ENCODE measurements at regions not wholly inside any gene's neighbourhood (a gene's known extent, or its start where the extent isn't known, plus 50 kb on each side); places are given as distances from the start of the nearest gene placed in this dataset.
A peak's percentile ranks its signal among the peaks of the same experiment; 100 is the strongest.
"Not testable (repeated sequence)": the region's sequence is repeated elsewhere in the genome, so short reads cannot be mapped to it uniquely, and the experiment has no call there.

- DNase-seq (ENCODE audit: low read depth in 2 of 2): no peak
Measured at GRCh38 chr20:51305316-51306052, 237.0 kb downstream of the NFATC2 start.

GRCh38 chr20:51303731-51304670 lies 238.5 kb downstream of the NFATC2 start:
- no peak for DNase-seq (ENCODE audit: low read depth in 2 of 2)

GRCh38 chr20:51301026-51301425 lies 241.5 kb downstream of the NFATC2 start:
- no peak for DNase-seq (ENCODE audit: low read depth in 2 of 2)

GRCh38 chr20:51300104-51300503 lies 242.4 kb downstream of the NFATC2 start:
- no peak for DNase-seq (ENCODE audit: low read depth in 2 of 2)

GRCh38 chr20:51299413-51299812 lies 243.1 kb downstream of the NFATC2 start:
- no peak for DNase-seq (ENCODE audit: low read depth in 2 of 2)

GRCh38 chr20:51298141-51298749 lies 244.3 kb downstream of the NFATC2 start:
- DNase-seq (ENCODE audit: low read depth in 2 of 2): no peak

GRCh38 chr20:51287628-51288413 lies 254.7 kb downstream of the NFATC2 start:
- DNase-seq (ENCODE audit: low read depth in 2 of 2): no peak

GRCh38 chr20:51286758-51287157 lies 255.8 kb downstream of the NFATC2 start:
- DNase-seq (ENCODE audit: low read depth in 2 of 2): no peak

GRCh38 chr20:51285684-51286083 lies 256.8 kb downstream of the NFATC2 start:
- DNase-seq (ENCODE audit: low read depth in 2 of 2): no peak

- DNase-seq (ENCODE audit: low read depth in 2 of 2): no peak
Measured at GRCh38 chr20:51284871-51285270, 257.6 kb downstream of the NFATC2 start.

GRCh38 chr20:51284176-51284575 lies 258.3 kb downstream of the NFATC2 start:
- no peak for DNase-seq (ENCODE audit: low read depth in 2 of 2)

- DNase-seq (ENCODE audit: low read depth in 2 of 2): no peak
Measured at GRCh38 chr20:51281521-51281920, 258.6 kb upstream of the KCNG1 start.

- DNase-seq (ENCODE audit: low read depth in 2 of 2): no peak
Measured at GRCh38 chr20:51280047-51280446, 257.1 kb upstream of the KCNG1 start.

GRCh38 chr20:51277961-51278360 lies 255.1 kb upstream of the KCNG1 start:
- no peak for DNase-seq (ENCODE audit: low read depth in 2 of 2)

- no peak for DNase-seq (ENCODE audit: low read depth in 2 of 2)
Measured at GRCh38 chr20:51276296-51276695, 253.4 kb upstream of the KCNG1 start.

GRCh38 chr20:51275826-51276225 lies 252.9 kb upstream of the KCNG1 start:
- peak; percentile 20 to 25 for DNase-seq (ENCODE audit: low read depth in 2 of 2)

GRCh38 chr20:51275181-51275580 lies 252.3 kb upstream of the KCNG1 start:
- DNase-seq (ENCODE audit: low read depth in 2 of 2): no peak

- DNase-seq (ENCODE audit: low read depth in 2 of 2): peak; percentile 17 to 40
Measured at GRCh38 chr20:51272401-51272800, 249.5 kb upstream of the KCNG1 start.

GRCh38 chr20:51271931-51272330 lies 249.0 kb upstream of the KCNG1 start:
- no peak for DNase-seq (ENCODE audit: low read depth in 2 of 2)

- not testable (repeated sequence) for DNase-seq (ENCODE audit: low read depth in 2 of 2)
Measured at GRCh38 chr20:51271289-51271688, 248.4 kb upstream of the KCNG1 start.

- DNase-seq (ENCODE audit: low read depth in 2 of 2): no peak
Measured at GRCh38 chr20:51269671-51270070, 246.8 kb upstream of the KCNG1 start.

GRCh38 chr20:51267679-51268078 lies 244.8 kb upstream of the KCNG1 start:
- no peak for DNase-seq (ENCODE audit: low read depth in 2 of 2)

Data from fibroblast of skin of left biceps (primary cell).